Neutrophil (primary cell): ENCODE measurements at regions not wholly inside any gene's neighbourhood (a gene's known extent, or its start where the extent isn't known, plus 50 kb on each side); places are given as distances from the start of the nearest gene placed in this dataset.

Experiments
- H3K27ac ChIP-seq: fragments of 200-600 bp; sonication (generic); 2 replicates; pipeline ENCODE4 v1.5.1; 2016; ENCODE audit warnings: mild to moderate bottlenecking, moderate library complexity
- H3K27me3 ChIP-seq: fragments of 200-600 bp; sonication (generic); 2 replicates; pipeline ENCODE4 v1.6.0; 2016; ENCODE audit warnings: mild to moderate bottlenecking
- H3K36me3 ChIP-seq: fragments of 200-600 bp; sonication (generic); 2 replicates; pipeline ENCODE4 v1.5.1; 2017
- H3K4me1 ChIP-seq, 2 experiments: fragments of 200-600 bp in 1 of 2; sonication (generic) in 1 of 2; 1 replicate in 1 of 2; 2 replicates in 1 of 2; pipeline versions ENCODE4 v1.5.1 to v1.6.1; 2013 to 2016; ENCODE audit warnings: low read depth in 1 of 2, low read length in 1 of 2, mild to moderate bottlenecking in 1 of 2, moderate library complexity in 1 of 2; ENCODE audit not compliant: control insufficient read depth in 1 of 2, insufficient read depth in 1 of 2
- H3K4me3 ChIP-seq, 2 experiments: fragments of 200-600 bp in 1 of 2; sonication (generic) in 1 of 2; 1 replicate in 1 of 2; 2 replicates in 1 of 2; pipeline ENCODE4 v1.5.1; 2013 to 2016; ENCODE audit warnings: low read depth in 1 of 2, low read length in 1 of 2, mild to moderate bottlenecking in 1 of 2, moderate library complexity in 1 of 2
- H3K9me3 ChIP-seq: fragments of 200-600 bp; sonication (generic); 2 replicates; pipeline ENCODE4 v1.5.1; 2016
- CTCF ChIP-seq: fragments of 200-600 bp; sonication (generic); IDR thresholded peaks from 2 replicates; pipeline ENCODE4 v1.5.1; 2016; ENCODE audit warnings: antibody characterized with exemption

GRCh38 chr3:59551834-59552233 lies 502.0 kb upstream of the CFAP20DC start:
- Histone ChIP-seq H3K9me3 (no peaks in the 10 kb centered on the region), H3K4me3 (no peak overlapping the region), H3K27me3 (no peaks in the 10 kb centered on the region), H3K27ac (no peak overlapping the region), H3K36me3 (no peaks in the 10 kb centered on the region), H3K4me1 (no peaks in the 10 kb centered on the region)
- TF ChIP-seq CTCF, result no peak

- TF ChIP-seq CTCF, result no peak
- H3K4me3 ChIP-seq, result no peak overlapping the region
- H3K27me3 ChIP-seq, result no peaks in the 10 kb centered on the region
- H3K4me1 ChIP-seq, result no peaks in the 10 kb centered on the region
- no peaks in the 10 kb centered on the region for H3K36me3 ChIP-seq
- H3K27ac ChIP-seq, result no peak overlapping the region
- no peaks in the 10 kb centered on the region for H3K9me3 ChIP-seq
Observed at GRCh38 chr3:59549962-59550361, 500.1 kb upstream of the CFAP20DC start.

GRCh38 chr3:59547874-59548273 lies 498.0 kb upstream of the CFAP20DC start:
- H3K9me3 ChIP-seq, result no peaks in the 10 kb centered on the region
- no peaks in the 10 kb centered on the region for H3K4me1 ChIP-seq
- no peak for TF ChIP-seq CTCF
- H3K27me3 ChIP-seq, result no peaks in the 10 kb centered on the region
- no peak overlapping the region for H3K4me3 ChIP-seq
- H3K36me3 ChIP-seq, result no peaks in the 10 kb centered on the region
- H3K27ac ChIP-seq, result no peak overlapping the region

- Histone ChIP-seq H3K9me3 (no peaks in the 10 kb centered on the region), H3K4me3 (no peak overlapping the region), H3K36me3 (no peaks in the 10 kb centered on the region), H3K4me1 (no peaks in the 10 kb centered on the region), H3K27ac (no peak overlapping the region), H3K27me3 (no peaks in the 10 kb centered on the region)
- no peak for TF ChIP-seq CTCF
Observed at GRCh38 chr3:59546522-59546921, 496.7 kb upstream of the CFAP20DC start.

- Histone ChIP-seq H3K27ac (no peak overlapping the region), H3K4me3 (no peak overlapping the region)
- TF ChIP-seq CTCF, result no peak
Observed at GRCh38 chr3:59545374-59545773, 495.5 kb upstream of the CFAP20DC start.

GRCh38 chr3:59542276-59542675 lies 492.5 kb upstream of the CFAP20DC start:
- H3K27ac ChIP-seq, result no peak overlapping the region
- H3K4me3 ChIP-seq, result no peak overlapping the region
- H3K4me1 ChIP-seq, result no peaks in the 10 kb centered on the region
- H3K27me3 ChIP-seq, result no peaks in the 10 kb centered on the region
- no peaks in the 10 kb centered on the region for H3K9me3 ChIP-seq
- no peaks in the 10 kb centered on the region for H3K36me3 ChIP-seq
- TF ChIP-seq CTCF, result no peak

More at GRCh38 chr3:59545374-59545773, 495.5 kb upstream of the CFAP20DC start:
- Histone ChIP-seq H3K4me1 (no peaks in the 10 kb centered on the region), H3K9me3 (no peaks in the 10 kb centered on the region), H3K36me3 (no peaks in the 10 kb centered on the region), H3K27me3 (no peaks in the 10 kb centered on the region)
